ENCODE measurements at regions not wholly inside any gene's neighbourhood (a gene's known extent, or its start where the extent isn't known, plus 50 kb on each side); places are given as distances from the start of the nearest gene placed in this dataset.

DNA sequence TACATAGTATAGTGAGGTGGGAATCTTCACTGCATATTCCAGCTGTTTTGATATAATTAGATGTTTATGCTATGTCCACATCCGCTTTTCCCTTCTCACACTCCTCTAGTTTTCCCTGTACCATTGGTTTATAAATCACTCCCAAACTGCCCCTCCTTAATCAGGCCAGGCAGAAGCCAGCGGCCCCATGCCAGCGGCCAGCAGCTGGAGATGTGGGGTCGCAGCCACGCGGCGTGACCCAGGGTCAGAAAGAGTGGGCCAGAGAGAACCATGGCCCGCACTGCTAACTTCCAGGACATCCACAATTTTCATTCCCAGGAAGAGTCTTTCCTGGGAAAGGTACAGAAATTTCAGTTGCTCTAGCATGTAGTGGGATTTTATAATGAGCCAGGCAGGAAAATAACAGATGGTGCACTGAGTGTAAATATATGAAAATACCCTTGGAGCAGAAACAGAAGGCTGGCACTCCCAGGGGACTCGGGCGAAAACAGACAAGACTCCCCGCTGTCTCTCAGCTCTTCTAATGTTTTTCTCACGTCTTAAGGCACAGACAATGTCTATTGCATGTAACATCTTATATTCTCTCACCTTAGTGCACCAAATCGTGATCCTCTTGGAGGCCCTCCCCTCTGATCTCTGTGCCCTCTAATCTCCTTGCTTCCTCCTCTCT, 145.9 kb upstream of the ZFP42 start:
- 71% methylated on average over 5 of the region's 13 CpGs; no CpG with 5 or more reads in 1 of the 2 experiments for WGBS, 2 experiments (ENCODE audit: extremely low coverage in 2 of 2, insufficient read length in 1 of 2)
- no TSS peak for BruUV-seq (replicated peaks)
- Histone ChIP-seq H2AK9ac (replicated peaks; ENCODE audit: low read depth, low read length, poor library complexity) (no peak overlapping the region), H2BK120ac (ENCODE audit: low read depth, low read length) (no peak overlapping the region), H3K27ac (ENCODE audit: insufficient read depth, low read length) (no peak overlapping the region), H3K9ac (ENCODE audit: low read depth, low read length) (no peak overlapping the region), H4K8ac (ENCODE audit: low read depth in 2 of 2, low read length in 2 of 2) (no peak overlapping the region), H3K4me3 (ENCODE audit: insufficient read depth, low read depth, low read length) (no peak overlapping the region), H4K20me1 (ENCODE audit: insufficient read depth, low read length) (no peaks in the 10 kb centered on the region), H2AFZ (replicated peaks; ENCODE audit: low read length, poor library complexity) (peak overlapping the region; percentile 56), H3K79me1 (ENCODE audit: low read depth in 1 of 2, low read length in 2 of 2) (no peaks in the 10 kb centered on the region), H3K14ac (replicated peaks; ENCODE audit: low read depth, low read length) (no peak overlapping the region), H4K91ac (ENCODE audit: insufficient read depth, low read depth, low read length) (no peak overlapping the region), H3K23ac (ENCODE audit: low read depth, low read length) (no peak overlapping the region), H3K56ac (ENCODE audit: extremely low read depth, insufficient read depth, low read length) (no peak overlapping the region), H3K36me3 (ENCODE audit: control insufficient read depth, insufficient read depth, low read length) (no peaks in the 10 kb centered on the region), H3K27me3 (ENCODE audit: control insufficient read depth, insufficient read depth, low read length) (no peaks in the 10 kb centered on the region), H3K9me1 (ENCODE audit: insufficient read depth, low read length) (no peaks in the 10 kb centered on the region), H3K4me2 (ENCODE audit: low read depth, low read length) (no peak overlapping the region), H2BK15ac (ENCODE audit: low read depth, low read length) (no peak overlapping the region), H3K4ac (ENCODE audit: low read depth, low read length) (no peak overlapping the region), H2AK5ac (ENCODE audit: low read depth, low read length) (no peak overlapping the region; the same call in 1 of the 2 replicates), H3K18ac (ENCODE audit: low read depth, low read length) (no peak overlapping the region), H3K4me1 (ENCODE audit: control insufficient read depth, insufficient read depth, low read length) (no peaks in the 10 kb centered on the region), H3K9me3 (ENCODE audit: control insufficient read depth, insufficient read depth, low read length) (no peaks in the 10 kb centered on the region), H2BK5ac (ENCODE audit: low read depth, low read length, poor library complexity, severe bottlenecking) (no peak overlapping the region), H4K5ac (ENCODE audit: low read depth, low read length) (no peak overlapping the region), H2BK20ac (ENCODE audit: low read depth, low read length) (no peak overlapping the region)
- intact Hi-C loops (cut with micrococcal nuclease) (no loop called here), in situ Hi-C loops (cut with MboI; ENCODE audit: low sequenced_read_pairs) (no loop called here), dilution Hi-C loops (cut with HindIII; ENCODE audit: low sequenced_read_pairs, unreplicated experiment) (no loop called here)
- ChIA-PET POLR2A (ENCODE audit: unreplicated experiment) (no interaction called here), CTCF (no interaction called here)
- ATAC-seq (ENCODE audit: low read depth) = no peak
- TF ChIP-seq BHLHE40 (IDR thresholded peaks at IDR 0.05; ENCODE audit: low read depth, low read length) (no peak), RAD21 (IDR thresholded peaks at IDR 0.05; ENCODE audit: low read length) (no peak), POLR2A (IDR thresholded peaks at IDR 0.05; ENCODE audit: low read depth, low read length) (no peak), NFE2L2 (IDR thresholded peaks at IDR 0.05; ENCODE audit: low read depth, low read length) (no peak), RCOR1 (IDR thresholded peaks at IDR 0.05; ENCODE audit: insufficient replicate concordance, low read length) (no peak), MAZ (IDR thresholded peaks at IDR 0.05; ENCODE audit: borderline replicate concordance, low read depth, low read length) (no peak), MAFK (IDR thresholded peaks at IDR 0.05; ENCODE audit: low read depth, low read length) (no peak), CEBPB (IDR thresholded peaks at IDR 0.05; ENCODE audit: low read depth, low read length) (no peak), FOS (IDR thresholded peaks at IDR 0.05; ENCODE audit: low read depth, low read length) (no peak)
- TF ChIP-seq, protein P1, sequence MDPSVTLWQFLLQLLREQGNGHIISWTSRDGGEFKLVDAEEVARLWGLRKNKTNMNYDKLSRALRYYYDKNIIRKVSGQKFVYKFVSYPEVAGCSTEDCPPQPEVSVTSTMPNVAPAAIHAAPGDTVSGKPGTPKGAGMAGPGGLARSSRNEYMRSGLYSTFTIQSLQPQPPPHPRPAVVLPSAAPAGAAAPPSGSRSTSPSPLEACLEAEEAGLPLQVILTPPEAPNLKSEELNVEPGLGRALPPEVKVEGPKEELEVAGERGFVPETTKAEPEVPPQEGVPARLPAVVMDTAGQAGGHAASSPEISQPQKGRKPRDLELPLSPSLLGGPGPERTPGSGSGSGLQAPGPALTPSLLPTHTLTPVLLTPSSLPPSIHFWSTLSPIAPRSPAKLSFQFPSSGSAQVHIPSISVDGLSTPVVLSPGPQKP (IDR thresholded peaks at IDR 0.05; ENCODE audit: borderline replicate concordance, low read depth, low read length) = no peak
- TF ChIP-seq, protein P2, sequence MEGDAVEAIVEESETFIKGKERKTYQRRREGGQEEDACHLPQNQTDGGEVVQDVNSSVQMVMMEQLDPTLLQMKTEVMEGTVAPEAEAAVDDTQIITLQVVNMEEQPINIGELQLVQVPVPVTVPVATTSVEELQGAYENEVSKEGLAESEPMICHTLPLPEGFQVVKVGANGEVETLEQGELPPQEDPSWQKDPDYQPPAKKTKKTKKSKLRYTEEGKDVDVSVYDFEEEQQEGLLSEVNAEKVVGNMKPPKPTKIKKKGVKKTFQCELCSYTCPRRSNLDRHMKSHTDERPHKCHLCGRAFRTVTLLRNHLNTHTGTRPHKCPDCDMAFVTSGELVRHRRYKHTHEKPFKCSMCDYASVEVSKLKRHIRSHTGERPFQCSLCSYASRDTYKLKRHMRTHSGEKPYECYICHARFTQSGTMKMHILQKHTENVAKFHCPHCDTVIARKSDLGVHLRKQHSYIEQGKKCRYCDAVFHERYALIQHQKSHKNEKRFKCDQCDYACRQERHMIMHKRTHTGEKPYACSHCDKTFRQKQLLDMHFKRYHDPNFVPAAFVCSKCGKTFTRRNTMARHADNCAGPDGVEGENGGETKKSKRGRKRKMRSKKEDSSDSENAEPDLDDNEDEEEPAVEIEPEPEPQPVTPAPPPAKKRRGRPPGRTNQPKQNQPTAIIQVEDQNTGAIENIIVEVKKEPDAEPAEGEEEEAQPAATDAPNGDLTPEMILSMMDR (conservative IDR thresholded peaks at IDR 0.05; ENCODE audit: low read depth, low read length) = no peak
- TF ChIP-seq, protein P3, sequence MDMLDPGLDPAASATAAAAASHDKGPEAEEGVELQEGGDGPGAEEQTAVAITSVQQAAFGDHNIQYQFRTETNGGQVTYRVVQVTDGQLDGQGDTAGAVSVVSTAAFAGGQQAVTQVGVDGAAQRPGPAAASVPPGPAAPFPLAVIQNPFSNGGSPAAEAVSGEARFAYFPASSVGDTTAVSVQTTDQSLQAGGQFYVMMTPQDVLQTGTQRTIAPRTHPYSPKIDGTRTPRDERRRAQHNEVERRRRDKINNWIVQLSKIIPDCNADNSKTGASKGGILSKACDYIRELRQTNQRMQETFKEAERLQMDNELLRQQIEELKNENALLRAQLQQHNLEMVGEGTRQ (IDR thresholded peaks at IDR 0.05; ENCODE audit: low read depth, low read length) = no peak
- DNase-seq = no peak
